ENCODE measurements at regions not wholly inside any gene's neighbourhood (a gene's known extent, or its start where the extent isn't known, plus 50 kb on each side); places are given as distances from the start of the nearest gene placed in this dataset.

DNA sequence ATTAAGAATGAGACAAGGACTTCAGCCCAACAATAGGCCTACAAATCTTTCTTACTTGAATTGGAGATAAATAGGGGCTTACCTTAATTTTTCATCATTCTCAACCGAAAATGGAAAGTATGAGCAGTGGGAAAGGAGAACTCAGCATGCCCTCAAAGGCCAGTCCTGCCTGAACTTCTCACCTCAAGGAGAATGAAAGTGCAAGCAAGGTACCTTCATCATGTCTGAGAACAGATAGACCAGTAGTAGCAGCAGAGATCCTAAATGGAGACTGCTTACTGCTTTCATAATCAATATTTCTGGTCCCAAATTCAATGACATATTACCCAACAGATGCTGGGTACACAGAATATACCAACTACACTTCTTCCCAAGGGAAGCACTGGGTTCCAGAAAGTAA is 194.0 kb upstream of the SLITRK1 start:
- POLR2A ChIA-PET (ENCODE audit: unreplicated experiment) = no interaction called here
- Histone ChIP-seq H2BK120ac (ENCODE audit: low read depth, low read length) (no peak overlapping the region), H4K91ac (ENCODE audit: insufficient read depth, low read depth, low read length) (no peak overlapping the region), H2BK20ac (ENCODE audit: low read depth, low read length) (no peak overlapping the region), H2AK5ac (ENCODE audit: low read depth, low read length) (no peak overlapping the region), H2BK5ac (ENCODE audit: low read depth, low read length, poor library complexity, severe bottlenecking) (no peak overlapping the region), H4K8ac (ENCODE audit: low read depth in 2 of 2, low read length in 2 of 2) (no peak overlapping the region), H3K14ac (replicated peaks; ENCODE audit: low read depth, low read length) (no peak overlapping the region), H2AK9ac (replicated peaks; ENCODE audit: low read depth, low read length, poor library complexity) (no peak overlapping the region), H3K4ac (ENCODE audit: low read depth, low read length) (no peak overlapping the region), H4K20me1 (ENCODE audit: insufficient read depth, low read length) (no peaks in the 10 kb centered on the region), H3K56ac (ENCODE audit: extremely low read depth, insufficient read depth, low read length) (no peak overlapping the region), H3K79me1 (ENCODE audit: low read depth in 1 of 2, low read length in 2 of 2) (no peaks in the 10 kb centered on the region), H2AFZ (replicated peaks; ENCODE audit: low read length, poor library complexity) (no peak overlapping the region), H3K36me3 (ENCODE audit: control insufficient read depth, insufficient read depth, low read length) (no peaks in the 10 kb centered on the region), H3K4me2 (ENCODE audit: low read depth, low read length) (no peak overlapping the region), H3K23ac (ENCODE audit: low read depth, low read length) (no peak overlapping the region), H3K9me1 (ENCODE audit: insufficient read depth, low read length) (no peaks in the 10 kb centered on the region), H3K27ac (ENCODE audit: insufficient read depth, low read length) (no peak overlapping the region), H3K4me3 (ENCODE audit: insufficient read depth, low read depth, low read length) (no peak overlapping the region), H3K9ac (ENCODE audit: low read depth, low read length) (no peak overlapping the region), H4K5ac (ENCODE audit: low read depth, low read length) (no peak overlapping the region), H3K18ac (ENCODE audit: low read depth, low read length) (no peak overlapping the region), H3K4me1 (ENCODE audit: control insufficient read depth, insufficient read depth, low read length) (no peaks in the 10 kb centered on the region), H3K27me3 (ENCODE audit: control insufficient read depth, insufficient read depth, low read length) (no peaks in the 10 kb centered on the region), H3K9me3 (ENCODE audit: control insufficient read depth, insufficient read depth, low read length) (no peaks in the 10 kb centered on the region; the same call in 1 of the 2 replicates), H2BK15ac (ENCODE audit: low read depth, low read length) (no peak overlapping the region)
- in situ Hi-C loops (cut with MboI; ENCODE audit: low sequenced_read_pairs) = no loop called here
- ATAC-seq (ENCODE audit: low read depth) = no peak
- dilution Hi-C loops (cut with HindIII; ENCODE audit: low sequenced_read_pairs, unreplicated experiment) = no loop called here
- no peak for TF ChIP-seq MAZ (IDR thresholded peaks at IDR 0.05; ENCODE audit: borderline replicate concordance, low read depth, low read length)
- TF ChIP-seq NFE2L2 (IDR thresholded peaks at IDR 0.05; ENCODE audit: low read depth, low read length) = no peak
- TF ChIP-seq RAD21 (IDR thresholded peaks at IDR 0.05; ENCODE audit: low read length) = no peak
- TF ChIP-seq POLR2A (IDR thresholded peaks at IDR 0.05; ENCODE audit: low read depth, low read length) = no peak
- TF ChIP-seq RFX5 (IDR thresholded peaks at IDR 0.05; ENCODE audit: low read depth, low read length) = no peak
- no peak for TF ChIP-seq CEBPB (IDR thresholded peaks at IDR 0.05; ENCODE audit: low read depth, low read length)
- TF ChIP-seq CTCF (conservative IDR thresholded peaks at IDR 0.05; ENCODE audit: low read depth, low read length) = no peak
- no peak for TF ChIP-seq MAFK (IDR thresholded peaks at IDR 0.05; ENCODE audit: low read depth, low read length)
- no peak for TF ChIP-seq USF2 (IDR thresholded peaks at IDR 0.05; ENCODE audit: low read depth, low read length)
- TF ChIP-seq CHD1 (IDR thresholded peaks at IDR 0.05; ENCODE audit: low read depth, low read length) = no peak
- no peak for TF ChIP-seq SMC3 (IDR thresholded peaks at IDR 0.05; ENCODE audit: low read depth, low read length)
- TF ChIP-seq RCOR1 (IDR thresholded peaks at IDR 0.05; ENCODE audit: insufficient replicate concordance, low read length) = no peak
- no peak for TF ChIP-seq BHLHE40 (IDR thresholded peaks at IDR 0.05; ENCODE audit: low read depth, low read length)
- TF ChIP-seq MXI1 (IDR thresholded peaks at IDR 0.05; ENCODE audit: borderline replicate concordance, low read depth, low read length) = no peak
- TF ChIP-seq FOS (IDR thresholded peaks at IDR 0.05; ENCODE audit: low read depth, low read length) = no peak
- intact Hi-C loops (cut with micrococcal nuclease) = no loop called here
- CTCF ChIA-PET = no interaction called here
- WGBS, 2 experiments (ENCODE audit: extremely low coverage in 2 of 2, insufficient read length in 1 of 2) = no CpG with 5 or more reads among the region's 1 CpG
- BruUV-seq (replicated peaks) = no TSS peak
- DNase-seq = no peak

All from IMR-90 (cell line).